ENCODE measurements at regions not wholly inside any gene's neighbourhood (a gene's known extent, or its start where the extent isn't known, plus 50 kb on each side); places are given as distances from the start of the nearest gene placed in this dataset.

DNA sequence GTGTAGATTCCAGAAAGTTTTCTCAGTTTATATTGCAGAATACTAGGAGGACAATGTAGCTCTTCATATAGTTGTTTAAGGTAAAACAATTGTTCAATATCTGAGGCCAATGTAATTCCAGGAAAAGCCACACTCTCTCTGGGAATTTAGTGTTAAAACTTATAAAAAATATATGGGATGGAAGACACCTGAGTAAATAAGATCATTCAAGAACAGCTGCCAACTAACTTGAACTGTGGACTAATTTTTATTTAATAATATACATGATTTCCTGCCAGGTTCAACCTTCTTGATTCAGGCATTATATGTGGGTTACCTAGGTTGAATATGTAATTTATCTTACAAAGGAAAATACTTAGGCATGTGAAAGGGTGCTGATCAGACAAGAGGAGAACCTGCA is 841.1 kb upstream of the PRR20A start:
- no peak for ATAC-seq
- TF ChIP-seq TOX (CRISPR knock-in tag; IDR thresholded peaks at IDR 0.05; ENCODE audit: borderline replicate concordance) (no peak), ISL1 (CRISPR knock-in tag; IDR thresholded peaks at IDR 0.05) (no peak), SNAI2 (CRISPR knock-in tag; IDR thresholded peaks at IDR 0.05) (no peak), TCF4 (CRISPR knock-in tag; IDR thresholded peaks at IDR 0.05; ENCODE audit: borderline replicate concordance) (no peak), ZNF8 (CRISPR knock-in tag; IDR thresholded peaks at IDR 0.05) (no peak), CSDC2 (CRISPR knock-in tag; IDR thresholded peaks at IDR 0.05) (no peak), GLIS3 (CRISPR knock-in tag; IDR thresholded peaks at IDR 0.05) (no peak), ZNF565 (CRISPR knock-in tag; conservative IDR thresholded peaks at IDR 0.05; ENCODE audit: low read depth) (no peak), OSR1 (CRISPR knock-in tag; IDR thresholded peaks at IDR 0.05) (no peak)
- TF ChIP-seq, protein P1, sequence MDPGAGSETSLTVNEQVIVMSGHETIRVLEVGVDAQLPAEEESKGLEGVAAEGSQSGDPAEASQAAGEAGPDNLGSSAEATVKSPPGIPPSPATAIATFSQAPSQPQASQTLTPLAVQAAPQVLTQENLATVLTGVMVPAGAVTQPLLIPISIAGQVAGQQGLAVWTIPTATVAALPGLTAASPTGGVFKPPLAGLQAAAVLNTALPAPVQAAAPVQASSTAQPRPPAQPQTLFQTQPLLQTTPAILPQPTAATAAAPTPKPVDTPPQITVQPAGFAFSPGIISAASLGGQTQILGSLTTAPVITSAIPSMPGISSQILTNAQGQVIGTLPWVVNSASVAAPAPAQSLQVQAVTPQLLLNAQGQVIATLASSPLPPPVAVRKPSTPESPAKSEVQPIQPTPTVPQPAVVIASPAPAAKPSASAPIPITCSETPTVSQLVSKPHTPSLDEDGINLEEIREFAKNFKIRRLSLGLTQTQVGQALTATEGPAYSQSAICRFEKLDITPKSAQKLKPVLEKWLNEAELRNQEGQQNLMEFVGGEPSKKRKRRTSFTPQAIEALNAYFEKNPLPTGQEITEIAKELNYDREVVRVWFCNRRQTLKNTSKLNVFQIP (CRISPR knock-in tag; IDR thresholded peaks at IDR 0.05; ENCODE audit: borderline replicate concordance, low read depth), result no peak
- TF ChIP-seq, protein P2, sequence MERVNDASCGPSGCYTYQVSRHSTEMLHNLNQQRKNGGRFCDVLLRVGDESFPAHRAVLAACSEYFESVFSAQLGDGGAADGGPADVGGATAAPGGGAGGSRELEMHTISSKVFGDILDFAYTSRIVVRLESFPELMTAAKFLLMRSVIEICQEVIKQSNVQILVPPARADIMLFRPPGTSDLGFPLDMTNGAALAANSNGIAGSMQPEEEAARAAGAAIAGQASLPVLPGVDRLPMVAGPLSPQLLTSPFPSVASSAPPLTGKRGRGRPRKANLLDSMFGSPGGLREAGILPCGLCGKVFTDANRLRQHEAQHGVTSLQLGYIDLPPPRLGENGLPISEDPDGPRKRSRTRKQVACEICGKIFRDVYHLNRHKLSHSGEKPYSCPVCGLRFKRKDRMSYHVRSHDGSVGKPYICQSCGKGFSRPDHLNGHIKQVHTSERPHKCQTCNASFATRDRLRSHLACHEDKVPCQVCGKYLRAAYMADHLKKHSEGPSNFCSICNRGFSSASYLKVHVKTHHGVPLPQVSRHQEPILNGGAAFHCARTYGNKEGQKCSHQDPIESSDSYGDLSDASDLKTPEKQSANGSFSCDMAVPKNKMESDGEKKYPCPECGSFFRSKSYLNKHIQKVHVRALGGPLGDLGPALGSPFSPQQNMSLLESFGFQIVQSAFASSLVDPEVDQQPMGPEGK (CRISPR knock-in tag; IDR thresholded peaks at IDR 0.05; ENCODE audit: borderline replicate concordance), result no peak

DNA sequence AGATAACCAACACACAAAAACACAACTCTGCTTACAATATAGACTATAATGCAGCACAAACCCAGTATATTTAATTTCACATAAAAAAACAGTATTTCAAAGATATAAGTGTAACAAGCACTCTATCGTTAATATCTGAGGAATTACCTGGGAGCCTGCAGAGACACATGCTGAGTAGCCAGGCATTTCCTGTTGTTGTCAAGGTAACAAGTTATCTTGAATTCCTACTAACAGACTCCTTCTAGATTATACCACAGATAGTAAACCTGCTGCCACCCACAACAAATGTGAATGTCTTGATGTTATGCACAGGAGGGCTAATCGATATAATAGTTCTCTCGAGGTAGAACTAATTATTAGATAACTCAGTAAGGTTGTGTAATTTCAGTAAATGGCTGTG is 826.0 kb upstream of the PRR20A start:
- no peak for ATAC-seq
- no peak for TF ChIP-seq PPARA (CRISPR knock-in tag; IDR thresholded peaks at IDR 0.05; ENCODE audit: borderline replicate concordance)

DNA sequence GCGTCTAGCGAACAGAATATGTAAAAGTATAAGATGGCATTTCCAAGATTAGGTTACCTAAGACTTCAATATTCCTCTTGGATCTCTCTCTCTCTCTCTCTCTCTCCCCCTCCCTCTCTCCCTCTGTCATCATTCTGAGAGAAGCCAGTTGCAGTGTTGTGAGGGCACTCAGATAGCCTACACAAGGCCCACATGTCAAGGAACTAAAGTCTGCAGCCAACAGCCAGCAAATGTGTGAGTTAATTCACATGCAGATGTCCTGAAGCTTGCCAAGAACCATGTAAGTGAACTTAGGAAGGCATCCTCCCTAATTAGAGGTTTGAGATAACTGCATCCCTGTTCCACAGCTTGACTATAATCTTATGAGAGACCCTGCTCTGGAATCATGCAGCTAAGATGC is 822.9 kb upstream of the PRR20A start:
- ATAC-seq, result no peak
- TF ChIP-seq ZNF70 (CRISPR knock-in tag; IDR thresholded peaks at IDR 0.05) (no peak), SNAI2 (CRISPR knock-in tag; IDR thresholded peaks at IDR 0.05) (no peak), ZFP30 (CRISPR knock-in tag; IDR thresholded peaks at IDR 0.05) (no peak), RARB (CRISPR knock-in tag; IDR thresholded peaks at IDR 0.05) (no peak), ZC3H10 (CRISPR knock-in tag; IDR thresholded peaks at IDR 0.05) (no peak), TOX (CRISPR knock-in tag; IDR thresholded peaks at IDR 0.05; ENCODE audit: borderline replicate concordance) (no peak), OSR1 (CRISPR knock-in tag; IDR thresholded peaks at IDR 0.05) (no peak), ZNF8 (CRISPR knock-in tag; IDR thresholded peaks at IDR 0.05) (no peak), ZFP3 (CRISPR knock-in tag; IDR thresholded peaks at IDR 0.05) (no peak), CSDC2 (CRISPR knock-in tag; IDR thresholded peaks at IDR 0.05) (no peak), ISL1 (CRISPR knock-in tag; IDR thresholded peaks at IDR 0.05) (no peak), ESRRG (CRISPR knock-in tag; IDR thresholded peaks at IDR 0.05) (no peak), TCF4 (CRISPR knock-in tag; IDR thresholded peaks at IDR 0.05; ENCODE audit: borderline replicate concordance) (no peak), BACH2 (CRISPR knock-in tag; IDR thresholded peaks at IDR 0.05; ENCODE audit: borderline replicate concordance) (no peak), ZNF565 (CRISPR knock-in tag; conservative IDR thresholded peaks at IDR 0.05; ENCODE audit: low read depth) (no peak)
- TF ChIP-seq, protein P3, sequence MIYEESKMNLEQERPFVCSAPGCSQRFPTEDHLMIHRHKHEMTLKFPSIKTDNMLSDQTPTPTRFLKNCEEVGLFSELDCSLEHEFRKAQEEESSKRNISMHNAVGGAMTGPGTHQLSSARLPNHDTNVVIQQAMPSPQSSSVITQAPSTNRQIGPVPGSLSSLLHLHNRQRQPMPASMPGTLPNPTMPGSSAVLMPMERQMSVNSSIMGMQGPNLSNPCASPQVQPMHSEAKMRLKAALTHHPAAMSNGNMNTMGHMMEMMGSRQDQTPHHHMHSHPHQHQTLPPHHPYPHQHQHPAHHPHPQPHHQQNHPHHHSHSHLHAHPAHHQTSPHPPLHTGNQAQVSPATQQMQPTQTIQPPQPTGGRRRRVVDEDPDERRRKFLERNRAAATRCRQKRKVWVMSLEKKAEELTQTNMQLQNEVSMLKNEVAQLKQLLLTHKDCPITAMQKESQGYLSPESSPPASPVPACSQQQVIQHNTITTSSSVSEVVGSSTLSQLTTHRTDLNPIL (CRISPR knock-in tag; IDR thresholded peaks at IDR 0.05; ENCODE audit: low read depth), result no peak
- TF ChIP-seq, protein P4, sequence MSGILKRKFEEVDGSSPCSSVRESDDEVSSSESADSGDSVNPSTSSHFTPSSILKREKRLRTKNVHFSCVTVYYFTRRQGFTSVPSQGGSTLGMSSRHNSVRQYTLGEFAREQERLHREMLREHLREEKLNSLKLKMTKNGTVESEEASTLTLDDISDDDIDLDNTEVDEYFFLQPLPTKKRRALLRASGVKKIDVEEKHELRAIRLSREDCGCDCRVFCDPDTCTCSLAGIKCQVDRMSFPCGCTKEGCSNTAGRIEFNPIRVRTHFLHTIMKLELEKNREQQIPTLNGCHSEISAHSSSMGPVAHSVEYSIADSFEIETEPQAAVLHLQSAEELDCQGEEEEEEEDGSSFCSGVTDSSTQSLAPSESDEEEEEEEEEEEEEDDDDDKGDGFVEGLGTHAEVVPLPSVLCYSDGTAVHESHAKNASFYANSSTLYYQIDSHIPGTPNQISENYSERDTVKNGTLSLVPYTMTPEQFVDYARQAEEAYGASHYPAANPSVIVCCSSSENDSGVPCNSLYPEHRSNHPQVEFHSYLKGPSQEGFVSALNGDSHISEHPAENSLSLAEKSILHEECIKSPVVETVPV (CRISPR knock-in tag; IDR thresholded peaks at IDR 0.05), result no peak
- TF ChIP-seq, protein P2 (CRISPR knock-in tag; IDR thresholded peaks at IDR 0.05; ENCODE audit: borderline replicate concordance), result no peak
- TF ChIP-seq, protein P1 (CRISPR knock-in tag; IDR thresholded peaks at IDR 0.05; ENCODE audit: borderline replicate concordance, low read depth), result no peak
- TF ChIP-seq, protein P5, sequence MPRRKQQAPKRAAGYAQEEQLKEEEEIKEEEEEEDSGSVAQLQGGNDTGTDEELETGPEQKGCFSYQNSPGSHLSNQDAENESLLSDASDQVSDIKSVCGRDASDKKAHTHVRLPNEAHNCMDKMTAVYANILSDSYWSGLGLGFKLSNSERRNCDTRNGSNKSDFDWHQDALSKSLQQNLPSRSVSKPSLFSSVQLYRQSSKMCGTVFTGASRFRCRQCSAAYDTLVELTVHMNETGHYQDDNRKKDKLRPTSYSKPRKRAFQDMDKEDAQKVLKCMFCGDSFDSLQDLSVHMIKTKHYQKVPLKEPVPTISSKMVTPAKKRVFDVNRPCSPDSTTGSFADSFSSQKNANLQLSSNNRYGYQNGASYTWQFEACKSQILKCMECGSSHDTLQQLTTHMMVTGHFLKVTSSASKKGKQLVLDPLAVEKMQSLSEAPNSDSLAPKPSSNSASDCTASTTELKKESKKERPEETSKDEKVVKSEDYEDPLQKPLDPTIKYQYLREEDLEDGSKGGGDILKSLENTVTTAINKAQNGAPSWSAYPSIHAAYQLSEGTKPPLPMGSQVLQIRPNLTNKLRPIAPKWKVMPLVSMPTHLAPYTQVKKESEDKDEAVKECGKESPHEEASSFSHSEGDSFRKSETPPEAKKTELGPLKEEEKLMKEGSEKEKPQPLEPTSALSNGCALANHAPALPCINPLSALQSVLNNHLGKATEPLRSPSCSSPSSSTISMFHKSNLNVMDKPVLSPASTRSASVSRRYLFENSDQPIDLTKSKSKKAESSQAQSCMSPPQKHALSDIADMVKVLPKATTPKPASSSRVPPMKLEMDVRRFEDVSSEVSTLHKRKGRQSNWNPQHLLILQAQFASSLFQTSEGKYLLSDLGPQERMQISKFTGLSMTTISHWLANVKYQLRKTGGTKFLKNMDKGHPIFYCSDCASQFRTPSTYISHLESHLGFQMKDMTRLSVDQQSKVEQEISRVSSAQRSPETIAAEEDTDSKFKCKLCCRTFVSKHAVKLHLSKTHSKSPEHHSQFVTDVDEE (CRISPR knock-in tag; IDR thresholded peaks at IDR 0.05), result no peak
